Muscle of leg (tissue), 3 donors: ENCODE measurements at regions not wholly inside any gene's neighbourhood (a gene's known extent, or its start where the extent isn't known, plus 50 kb on each side); places are given as distances from the start of the nearest gene placed in this dataset.
A peak's percentile ranks its signal among the peaks of the same experiment; 100 is the strongest.

ENCODE experiments used
- DNase-seq: peaks from one replicate; pipeline ENCODE4 v3.0.0; 2013
- H3K27ac ChIP-seq: one replicate; pipeline ENCODE4 v1.5.1; 2013; ENCODE audit warnings: mild to moderate bottlenecking, low read length, control low read depth
- H3K27me3 ChIP-seq: one replicate; pipeline ENCODE4 v1.6.1; 2013; ENCODE audit warnings: low read length; ENCODE audit not compliant: control insufficient read depth, insufficient read depth
- H3K36me3 ChIP-seq: one replicate; pipeline ENCODE4 v1.6.1; 2013; ENCODE audit warnings: low read length; ENCODE audit not compliant: control insufficient read depth, insufficient read depth
- H3K4me1 ChIP-seq: one replicate; pipeline ENCODE4 v1.6.1; 2013; ENCODE audit warnings: low read length; ENCODE audit not compliant: control insufficient read depth, insufficient read depth
- H3K4me3 ChIP-seq: one replicate; pipeline ENCODE4 v1.5.1; 2013; ENCODE audit warnings: low read length, control low read depth
- H3K9me3 ChIP-seq: replicated peaks from 2 replicates; pipeline ENCODE4 v1.6.1; 2013; ENCODE audit warnings: low read depth, low read length; ENCODE audit not compliant: control insufficient read depth
- WGBS: methylation state at CpG from one replicate; pipeline ENCODE4 v1.1.5; 2013; ENCODE audit warnings: missing lambda C conversion rate; ENCODE audit not compliant: insufficient coverage; 5-methylcytosine and 5-hydroxymethylcytosine counted together

GRCh38 chr1:80876035-80876434 is 924.7 kb upstream of the ADGRL2 start:
- Histone ChIP-seq H3K36me3 (no peaks in the 10 kb centered on the region), H3K4me1 (no peaks in the 10 kb centered on the region), H3K27me3 (no peaks in the 10 kb centered on the region), H3K4me3 (no peak overlapping the region), H3K27ac (no peak overlapping the region), H3K9me3 (no peaks in the 10 kb centered on the region)
- WGBS = no CpG with 5 or more reads among the region's 2 CpGs
- DNase-seq = no peak

- DNase-seq = no peak
- WGBS = no CpG with 5 or more reads among the region's 1 CpG
- H3K27ac ChIP-seq = no peak overlapping the region
Measured at GRCh38 chr1:80869299-80869698, 931.4 kb upstream of the ADGRL2 start.

DNA sequence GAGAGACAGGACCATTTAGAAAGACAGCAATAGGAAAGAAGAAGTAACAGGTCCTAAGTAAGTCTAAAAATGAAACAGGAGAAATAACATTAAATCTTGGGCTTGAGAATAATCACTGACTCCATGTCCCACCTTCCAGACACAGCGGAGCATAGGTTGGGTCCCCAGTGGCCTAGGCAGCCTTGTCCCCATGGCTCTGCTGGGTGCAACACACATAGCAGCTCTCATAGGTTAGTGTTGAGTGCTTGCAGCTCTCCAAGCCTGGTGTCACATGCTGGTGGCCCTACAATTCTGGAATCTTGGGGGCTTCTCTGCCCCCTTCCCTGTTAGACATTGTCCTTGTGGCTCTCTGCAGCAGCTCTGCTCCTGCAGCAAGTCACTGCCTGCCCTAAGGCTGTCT is 952.8 kb upstream of the ADGRL2 start:
- no CpG with 5 or more reads among the region's 1 CpG for whole genome bisulfite sequencing
- H3K9me3 ChIP-seq = no peaks in the 10 kb centered on the region
- H3K27me3 ChIP-seq = no peaks in the 10 kb centered on the region
- DNase-seq = no peak
- H3K27ac ChIP-seq = no peak overlapping the region
- no peak overlapping the region for H3K4me3 ChIP-seq
- H3K4me1 ChIP-seq = no peaks in the 10 kb centered on the region
- no peaks in the 10 kb centered on the region for H3K36me3 ChIP-seq

More at GRCh38 chr1:80869299-80869698, 931.4 kb upstream of the ADGRL2 start:
- H3K4me3 ChIP-seq = no peak overlapping the region
- no peaks in the 10 kb centered on the region for H3K4me1 ChIP-seq
- H3K36me3 ChIP-seq = no peaks in the 10 kb centered on the region
- H3K9me3 ChIP-seq = no peaks in the 10 kb centered on the region
- H3K27me3 ChIP-seq = no peaks in the 10 kb centered on the region

DNA sequence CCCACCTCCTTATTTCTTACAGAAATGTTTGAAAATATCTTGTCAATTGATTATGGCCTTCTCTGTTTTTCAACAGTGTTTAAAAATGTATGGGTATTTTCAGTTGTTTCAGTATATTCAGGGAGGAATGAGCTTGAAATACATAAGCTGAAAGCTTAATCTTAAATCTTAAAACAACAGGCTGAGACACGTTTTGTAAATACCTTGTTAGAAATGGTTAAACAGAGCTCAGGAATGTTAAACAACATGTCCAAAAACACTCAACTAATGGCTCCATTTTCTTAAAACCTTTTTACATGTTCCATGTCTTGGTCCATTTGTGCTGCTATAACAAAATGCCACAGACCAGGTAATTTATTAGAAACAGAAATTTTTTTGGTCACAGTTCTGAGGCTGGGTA is 953.8 kb upstream of the ADGRL2 start:
- no peaks in the 10 kb centered on the region for H3K36me3 ChIP-seq
- H3K9me3 ChIP-seq = no peaks in the 10 kb centered on the region
- no peak overlapping the region for H3K4me3 ChIP-seq
- H3K27me3 ChIP-seq = no peaks in the 10 kb centered on the region
- no peaks in the 10 kb centered on the region for H3K4me1 ChIP-seq
- no CpG with 5 or more reads among the region's 1 CpG for WGBS
- DNase-seq = no peak
- no peak overlapping the region for H3K27ac ChIP-seq

DNA sequence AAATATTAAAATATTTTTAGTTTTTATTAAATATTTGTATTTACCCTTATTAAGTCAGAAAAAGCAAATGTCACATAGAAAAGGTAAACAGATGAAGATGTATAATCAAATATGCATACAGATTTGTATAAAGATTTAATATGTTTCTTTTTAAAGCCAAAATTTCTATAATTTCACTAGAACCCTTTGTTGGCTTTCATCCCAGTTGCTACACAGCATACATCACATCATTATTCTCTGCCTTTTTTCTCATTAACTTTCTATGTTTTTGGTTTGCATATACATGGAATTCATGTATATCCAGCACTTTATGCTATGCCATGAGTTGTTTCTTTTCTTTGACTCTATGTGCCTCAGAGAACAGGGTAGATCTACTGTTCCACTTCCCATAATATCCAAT is 957.9 kb upstream of the ADGRL2 start:
- H3K4me3 ChIP-seq = no peak overlapping the region
- H3K36me3 ChIP-seq = no peaks in the 10 kb centered on the region
- no peak for DNase-seq
- no peaks in the 10 kb centered on the region for H3K9me3 ChIP-seq
- no peaks in the 10 kb centered on the region for H3K27me3 ChIP-seq
- no peaks in the 10 kb centered on the region for H3K4me1 ChIP-seq
- no peak overlapping the region for H3K27ac ChIP-seq

DNA sequence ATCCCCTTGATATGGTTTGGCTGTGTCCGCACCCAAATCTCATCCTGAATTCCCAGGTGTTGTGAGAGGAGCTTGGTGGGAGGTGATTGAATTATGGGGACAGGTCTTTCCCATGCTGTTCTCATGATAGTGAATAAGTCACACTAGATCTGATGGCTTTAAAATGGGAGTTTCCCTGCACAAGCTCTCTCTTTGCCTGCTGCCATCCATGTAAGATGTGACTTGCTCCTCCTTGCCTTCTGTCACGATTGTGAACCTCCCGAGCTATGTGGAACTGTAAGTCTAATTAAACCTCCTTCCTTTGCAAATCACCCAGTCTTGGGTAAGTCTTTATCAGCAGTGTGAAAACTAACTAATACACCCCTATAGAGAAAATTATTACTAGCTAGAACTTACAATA is 959.5 kb upstream of the ADGRL2 start:
- no peak overlapping the region for H3K27ac ChIP-seq
- H3K36me3 ChIP-seq = no peaks in the 10 kb centered on the region
- H3K27me3 ChIP-seq = no peaks in the 10 kb centered on the region
- no peaks in the 10 kb centered on the region for H3K4me1 ChIP-seq
- H3K4me3 ChIP-seq = no peak overlapping the region
- no peaks in the 10 kb centered on the region for H3K9me3 ChIP-seq
- WGBS = no CpG with 5 or more reads among the region's 3 CpGs
- DNase-seq = no peak

DNA sequence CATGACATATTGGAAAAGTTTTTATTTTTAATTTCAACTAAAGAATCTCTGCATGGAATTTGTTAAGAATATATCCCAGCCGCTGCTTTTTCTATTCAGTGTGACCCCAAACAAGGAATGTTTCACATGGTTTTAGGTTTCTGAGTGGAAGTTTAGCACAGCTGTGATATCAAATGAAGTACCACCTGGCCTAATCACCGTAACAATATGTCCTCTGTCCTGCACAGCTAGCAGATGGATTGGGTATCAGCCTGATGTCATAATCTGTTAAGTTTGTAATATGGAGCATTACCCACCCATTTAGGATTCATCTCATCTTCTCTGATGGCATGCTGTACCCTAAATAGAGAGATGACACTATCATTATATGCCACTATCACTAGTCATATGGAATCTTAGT is 963.7 kb upstream of the ADGRL2 start:
- no peaks in the 10 kb centered on the region for H3K4me1 ChIP-seq
- H3K27me3 ChIP-seq = no peaks in the 10 kb centered on the region
- no CpG with 5 or more reads among the region's 2 CpGs for WGBS
- no peak overlapping the region for H3K4me3 ChIP-seq
- no peaks in the 10 kb centered on the region for H3K36me3 ChIP-seq
- H3K9me3 ChIP-seq = no peaks in the 10 kb centered on the region
- no peak overlapping the region for H3K27ac ChIP-seq
- no peak for DNase-seq

DNA sequence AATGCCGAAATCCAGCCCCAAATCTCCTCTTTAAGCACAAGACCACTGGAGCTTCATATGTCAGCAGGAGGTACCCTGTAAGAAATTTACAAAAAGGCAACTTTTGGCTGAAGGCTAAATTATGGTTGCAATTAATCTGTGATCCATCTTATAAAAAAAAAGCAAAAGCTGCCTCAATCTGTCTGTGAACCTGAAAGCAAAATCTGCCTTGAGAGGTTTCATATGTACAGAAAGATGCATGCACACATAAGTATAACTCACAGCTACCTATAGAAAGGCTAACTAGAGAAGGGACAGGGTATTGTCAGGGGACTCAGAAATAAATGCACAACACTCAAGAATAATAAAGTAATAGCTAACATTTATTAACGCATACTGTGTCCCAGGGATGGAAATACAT is 964.2 kb upstream of the ADGRL2 start:
- H3K4me3 ChIP-seq = no peak overlapping the region
- no peaks in the 10 kb centered on the region for H3K9me3 ChIP-seq
- 100% methylated on average over 1 of the region's 2 CpGs for WGBS
- DNase-seq = no peak
- no peaks in the 10 kb centered on the region for H3K27me3 ChIP-seq
- H3K4me1 ChIP-seq = no peaks in the 10 kb centered on the region
- H3K36me3 ChIP-seq = no peaks in the 10 kb centered on the region
- no peak overlapping the region for H3K27ac ChIP-seq

DNA sequence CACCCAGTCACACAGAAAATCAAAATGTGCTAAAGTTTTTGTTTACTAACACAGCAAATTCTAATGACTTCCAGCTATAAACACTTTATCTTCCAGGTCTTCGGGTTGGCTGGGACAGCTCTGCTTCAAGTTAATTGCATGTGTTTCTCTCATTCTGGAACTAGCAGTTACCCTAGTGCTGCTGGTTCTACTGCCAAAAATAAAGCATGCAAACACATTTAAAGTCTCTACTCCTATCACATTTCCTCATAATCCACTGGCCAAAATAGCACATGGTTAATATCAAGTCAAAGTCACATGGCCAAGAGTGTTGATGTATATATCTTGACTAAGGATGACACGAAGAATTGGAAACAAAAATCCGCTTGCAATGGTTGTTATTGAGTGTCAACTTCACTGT is 973.1 kb upstream of the ADGRL2 start:
- 0% methylated on average over 1 of the region's 3 CpGs for WGBS
- Histone ChIP-seq H3K4me3 (no peak overlapping the region), H3K36me3 (no peaks in the 10 kb centered on the region), H3K4me1 (no peaks in the 10 kb centered on the region), H3K27me3 (no peaks in the 10 kb centered on the region), H3K27ac (no peak overlapping the region), H3K9me3 (no peaks in the 10 kb centered on the region)
- DNase-seq = peak; percentile 58

- H3K9me3 ChIP-seq = no peaks in the 10 kb centered on the region
- no peak overlapping the region for H3K4me3 ChIP-seq
- H3K36me3 ChIP-seq = no peaks in the 10 kb centered on the region
- no peak for DNase-seq
- no peaks in the 10 kb centered on the region for H3K4me1 ChIP-seq
- no CpG with 5 or more reads among the region's 5 CpGs for WGBS
- H3K27ac ChIP-seq = no peak overlapping the region
- no peaks in the 10 kb centered on the region for H3K27me3 ChIP-seq
Measured at GRCh38 chr1:80825067-80825466, 975.7 kb upstream of the ADGRL2 start.

DNA sequence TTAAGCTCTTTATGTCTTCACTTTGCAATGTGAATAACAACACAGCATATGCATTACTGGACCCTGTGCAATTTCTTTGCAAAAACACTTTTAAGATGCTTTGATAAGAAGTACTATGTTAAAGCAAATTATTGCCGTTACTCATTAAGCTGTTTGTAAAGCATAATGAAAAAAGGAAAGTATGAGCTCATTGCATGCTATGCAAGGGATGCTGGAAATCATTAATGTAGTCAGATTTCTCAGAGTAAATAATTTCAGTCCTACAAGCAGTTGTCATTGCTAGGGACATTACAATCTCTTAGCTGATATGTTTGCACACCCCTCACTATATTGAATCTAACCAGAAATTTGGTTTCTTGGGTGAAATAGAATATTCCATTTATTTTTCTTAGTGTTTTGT is 982.5 kb upstream of the ADGRL2 start:
- DNase-seq = no peak
- Histone ChIP-seq H3K27me3 (no peaks in the 10 kb centered on the region), H3K36me3 (no peaks in the 10 kb centered on the region), H3K4me1 (no peaks in the 10 kb centered on the region), H3K27ac (no peak overlapping the region), H3K4me3 (no peak overlapping the region), H3K9me3 (no peaks in the 10 kb centered on the region)
- no CpG with 5 or more reads among the region's 1 CpG for WGBS
